Colonic mucosa (tissue), 4 donors: ENCODE measurements at regions not wholly inside any gene's neighbourhood (a gene's known extent, or its start where the extent isn't known, plus 50 kb on each side); places are given as distances from the start of the nearest gene placed in this dataset.
"Not testable (repeated sequence)": the region's sequence is repeated elsewhere in the genome, so short reads cannot be mapped to it uniquely, and the experiment has no call there.

ENCODE experiments used
- DNase-seq: peaks from one replicate; pipeline ENCODE4 v3.0.0-alpha.2; 2020
- H3K27ac ChIP-seq: fragments of 200-600 bp; one replicate; pipeline ENCODE4 v1.8.0; 2021
- H3K27me3 ChIP-seq: fragments of 200-600 bp; one replicate; pipeline ENCODE4 v1.8.0; 2021
- H3K36me3 ChIP-seq: fragments of 200-600 bp; one replicate; pipeline ENCODE4 v1.8.0; 2021
- H3K4me1 ChIP-seq: fragments of 200-600 bp; one replicate; pipeline ENCODE4 v1.8.0; 2021; ENCODE audit warnings: mild to moderate bottlenecking
- H3K4me3 ChIP-seq: fragments of 200-600 bp; one replicate; pipeline ENCODE4 v1.8.0; 2021
- H3K9ac ChIP-seq, 2 donors: one replicate each; pipeline ENCODE4 v1.7.0; 2013; ENCODE audit warnings: control low read depth in 2 of 2, low read depth in 2 of 2, low read length in 2 of 2
- H3K9me3 ChIP-seq: fragments of 200-600 bp; one replicate; pipeline ENCODE4 v1.8.0; 2021
- CTCF ChIP-seq: fragments of 200-600 bp; IDR thresholded peaks from one replicate; pipeline ENCODE4 v1.8.0; 2022; ENCODE audit warnings: antibody characterized with exemption, mild to moderate bottlenecking
- intact Hi-C: fragments of 100-400 bp; cut with DNase I; formaldehyde crosslinking; loops from one replicate; pipeline ENCODE4 v1.14.1; 2022
- donor health status: healthy.
- donor health status: DM: no; HTN: no; CAD: no.
- donor health status: DM: no; HTN: no; CAD: no.

DNA sequence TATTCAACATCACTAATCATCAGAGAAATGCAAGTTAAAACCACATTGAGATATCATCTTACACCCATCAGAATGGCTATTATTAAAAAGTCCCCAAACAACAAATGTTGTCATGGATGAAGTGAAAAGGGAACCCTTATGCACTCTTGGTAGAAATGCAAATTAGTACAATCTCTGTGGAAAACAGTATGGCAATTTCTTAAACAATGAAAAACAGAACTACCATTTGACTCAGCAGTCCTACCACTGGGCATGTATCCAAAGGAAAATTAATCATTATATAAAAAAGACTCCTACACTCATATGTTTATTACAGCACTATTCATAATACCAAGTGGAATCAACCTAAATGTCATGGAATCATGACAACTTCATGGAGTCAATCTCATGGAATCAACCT lies 611.3 kb upstream of the GJE1 start:
- no peaks in the 10 kb centered on the region for H3K36me3 ChIP-seq
- H3K9ac ChIP-seq, result no peak overlapping the region
- H3K27me3 ChIP-seq, result no peaks in the 10 kb centered on the region
- no peak for DNase-seq
- no peak overlapping the region for H3K4me3 ChIP-seq
- no peaks in the 10 kb centered on the region for H3K4me1 ChIP-seq
- TF ChIP-seq CTCF, result no peak
- H3K9me3 ChIP-seq, result no peaks in the 10 kb centered on the region
- intact Hi-C loops, result no loop called here
- no peak overlapping the region for H3K27ac ChIP-seq

GRCh38 chr6:141513830-141514229 lies 618.9 kb upstream of the GJE1 start:
- H3K27ac ChIP-seq, result no peak overlapping the region
- no peaks in the 10 kb centered on the region for H3K4me1 ChIP-seq
- no peaks in the 10 kb centered on the region for H3K36me3 ChIP-seq
- H3K9me3 ChIP-seq, result no peaks in the 10 kb centered on the region
- no peak overlapping the region for H3K9ac ChIP-seq
- no peak overlapping the region for H3K4me3 ChIP-seq
- H3K27me3 ChIP-seq, result no peaks in the 10 kb centered on the region
- no peak for DNase-seq
- no peak for TF ChIP-seq CTCF
- intact Hi-C loops, result no loop called here

GRCh38 chr6:141510803-141511202 lies 621.9 kb upstream of the GJE1 start:
- Histone ChIP-seq H3K27ac (no peak overlapping the region), H3K4me1 (no peaks in the 10 kb centered on the region), H3K36me3 (no peaks in the 10 kb centered on the region), H3K9ac (no peak overlapping the region), H3K9me3 (no peaks in the 10 kb centered on the region), H3K27me3 (no peaks in the 10 kb centered on the region), H3K4me3 (no peak overlapping the region)
- DNase-seq, result no peak
- intact Hi-C loops, result no loop called here
- TF ChIP-seq CTCF, result no peak

- intact Hi-C loops, DNase-seq, H3K9ac ChIP-seq, H3K4me3 ChIP-seq, H3K27me3 ChIP-seq, H3K36me3 ChIP-seq, H3K4me1 ChIP-seq, H3K27ac ChIP-seq, H3K9me3 ChIP-seq: not testable (repeated sequence)
Observed at GRCh38 chr6:141506062-141506461, 626.7 kb upstream of the GJE1 start.

DNA sequence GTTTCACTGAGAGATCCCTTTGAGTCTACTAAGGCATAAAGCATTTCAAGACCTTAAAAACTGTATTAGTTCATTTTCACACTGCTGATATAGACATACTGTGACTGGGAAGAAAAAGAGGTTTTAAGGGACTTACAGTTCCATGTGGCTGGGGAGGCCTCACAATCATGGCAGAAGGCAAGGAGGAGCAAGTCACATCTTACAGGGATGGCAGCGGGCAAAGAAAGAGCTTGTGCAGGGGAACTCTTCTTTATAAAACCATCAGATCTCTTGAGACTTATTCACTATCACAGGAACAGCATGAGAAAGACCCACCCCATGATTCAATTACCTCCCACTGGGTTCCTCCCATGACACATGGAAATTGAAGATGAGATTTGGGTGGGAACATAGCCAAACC lies 628.4 kb upstream of the GJE1 start:
- H3K27me3 ChIP-seq, H3K27ac ChIP-seq, H3K4me1 ChIP-seq, H3K9ac ChIP-seq, H3K4me3 ChIP-seq, DNase-seq, H3K9me3 ChIP-seq, H3K36me3 ChIP-seq, intact Hi-C loops: not testable (repeated sequence)

- Histone ChIP-seq H3K9ac (no peak overlapping the region), H3K4me1 (no peaks in the 10 kb centered on the region), H3K27ac (no peak overlapping the region), H3K36me3 (no peaks in the 10 kb centered on the region), H3K27me3 (no peaks in the 10 kb centered on the region), H3K4me3 (no peak overlapping the region), H3K9me3 (no peaks in the 10 kb centered on the region)
- intact Hi-C loops, result no loop called here
- DNase-seq, result no peak
- no peak for TF ChIP-seq CTCF
Observed at GRCh38 chr6:141501616-141502015, 631.1 kb upstream of the GJE1 start.

DNA sequence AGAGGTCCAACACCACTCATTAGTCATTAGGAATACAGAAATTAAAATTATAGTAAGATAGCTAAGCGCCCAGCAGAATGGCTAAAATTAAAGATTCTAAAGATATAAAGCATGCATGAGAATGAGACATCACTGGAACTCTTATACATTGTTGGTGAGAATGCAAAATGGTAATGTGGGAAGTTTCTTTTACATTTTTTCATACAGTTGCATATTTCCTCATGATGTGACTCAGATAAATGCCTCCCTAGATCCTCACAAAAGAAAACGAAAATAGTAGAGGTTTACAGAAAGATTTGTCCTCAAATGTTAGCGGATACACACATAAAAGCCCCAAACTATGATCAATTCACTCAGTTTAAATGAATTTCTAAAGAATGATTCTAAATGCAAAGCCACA lies 633.7 kb upstream of the GJE1 start:
- H3K36me3 ChIP-seq, result no peaks in the 10 kb centered on the region
- no peaks in the 10 kb centered on the region for H3K4me1 ChIP-seq
- no peaks in the 10 kb centered on the region for H3K9me3 ChIP-seq
- no peak for DNase-seq
- H3K27ac ChIP-seq, result no peak overlapping the region
- intact Hi-C loops, result no loop called here
- no peaks in the 10 kb centered on the region for H3K27me3 ChIP-seq
- H3K4me3 ChIP-seq, result no peak overlapping the region
- no peak for TF ChIP-seq CTCF
- no peak overlapping the region for H3K9ac ChIP-seq
